HG03045 (cell line): ENCODE measurements at regions not wholly inside any gene's neighbourhood (a gene's known extent, or its start where the extent isn't known, plus 50 kb on each side); places are given as distances from the start of the nearest gene placed in this dataset.

ENCODE experiments used
- ATAC-seq: cut with Tn5 transposase; IDR thresholded peaks from one replicate; pipeline ENCODE4 v1.9.1; 2021; ENCODE audit warnings: mild to moderate bottlenecking, moderate library complexity; ENCODE audit not compliant: unreplicated experiment

DNA sequence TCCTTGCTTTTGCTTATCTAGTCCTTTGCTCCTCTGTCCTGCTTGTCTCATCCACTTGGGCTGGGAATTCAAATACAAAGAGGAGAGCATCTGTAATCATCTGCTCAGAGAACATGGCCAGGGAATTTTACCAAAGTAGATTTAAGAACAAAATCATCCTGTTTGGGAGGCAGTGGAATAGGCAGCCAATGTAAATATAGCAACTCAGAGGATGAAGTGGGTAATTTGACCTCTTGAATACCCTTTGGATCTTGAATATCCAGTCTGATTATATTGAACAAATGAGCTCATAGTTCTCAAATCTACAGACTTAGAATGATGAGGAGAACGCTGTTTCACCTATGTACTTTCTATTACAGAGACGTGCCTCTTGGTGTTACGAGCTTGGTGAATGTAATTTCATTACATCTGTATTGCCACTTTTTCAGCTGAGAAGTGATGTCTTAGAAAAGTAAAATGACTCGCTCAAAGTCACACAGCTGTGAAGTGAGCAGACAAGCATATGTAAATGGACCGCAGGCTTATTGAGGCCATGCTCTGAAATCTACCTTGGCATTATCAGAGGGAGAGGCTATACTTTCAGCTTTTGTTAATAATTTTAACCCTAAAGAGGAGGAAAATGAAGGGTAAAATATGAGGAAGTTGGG, 266.3 kb downstream of the MTX2 start:
- ATAC-seq, result no peak

DNA sequence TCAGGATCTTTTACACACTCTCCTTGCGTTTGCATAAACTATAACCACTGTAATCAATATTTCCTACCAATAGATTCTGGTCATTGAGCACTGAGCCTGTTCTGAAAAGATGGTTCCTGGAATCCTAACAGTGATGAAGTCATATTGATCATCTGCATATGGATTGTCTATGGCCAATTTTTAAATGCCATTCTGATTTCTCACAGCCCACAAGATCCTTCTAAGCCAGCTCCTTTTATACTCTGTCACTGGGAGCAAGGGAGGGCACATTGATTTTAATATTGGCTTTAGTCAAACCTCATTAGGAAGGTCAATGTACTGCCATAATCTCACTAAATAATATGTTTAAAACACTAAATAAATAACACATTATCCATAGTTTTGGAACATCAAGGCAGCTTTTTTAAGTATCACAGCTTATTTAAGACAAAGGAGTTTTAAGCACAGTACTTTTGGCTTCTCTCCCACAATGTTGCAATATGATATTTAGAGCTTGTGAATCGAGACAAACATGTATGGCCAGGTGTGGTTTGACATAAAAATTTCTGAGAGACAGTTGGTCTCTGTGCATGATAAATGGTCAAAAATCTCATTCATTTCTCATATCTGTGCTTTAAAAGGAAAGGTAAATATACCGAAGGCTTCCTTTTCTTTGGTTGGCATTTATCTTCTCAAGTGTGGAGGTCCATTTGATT, 267.3 kb downstream of the MTX2 start:
- ATAC-seq, result no peak

DNA sequence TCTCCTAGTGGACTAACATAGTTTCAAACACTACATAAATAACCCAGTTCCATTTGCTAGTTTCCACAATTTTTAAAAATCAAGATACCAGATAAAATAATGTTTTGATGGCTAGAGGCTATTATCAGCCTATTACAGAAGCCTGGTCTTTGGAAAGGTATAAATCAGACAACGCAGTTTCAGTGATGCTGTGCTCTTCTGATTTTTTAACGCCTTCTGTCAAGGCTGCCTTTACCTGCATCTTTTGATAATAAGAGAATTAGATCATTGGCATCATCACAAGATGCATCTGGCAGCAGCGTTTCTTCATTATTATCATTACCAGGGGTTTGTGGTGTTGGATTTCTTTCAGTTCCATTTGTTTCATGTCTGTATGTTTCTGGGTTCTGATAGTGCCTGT, 268.7 kb downstream of the MTX2 start:
- ATAC-seq, result no peak

- ATAC-seq, result no peak
Observed at GRCh38 chr2:176540995-176541394, 271.8 kb downstream of the MTX2 start.

DNA sequence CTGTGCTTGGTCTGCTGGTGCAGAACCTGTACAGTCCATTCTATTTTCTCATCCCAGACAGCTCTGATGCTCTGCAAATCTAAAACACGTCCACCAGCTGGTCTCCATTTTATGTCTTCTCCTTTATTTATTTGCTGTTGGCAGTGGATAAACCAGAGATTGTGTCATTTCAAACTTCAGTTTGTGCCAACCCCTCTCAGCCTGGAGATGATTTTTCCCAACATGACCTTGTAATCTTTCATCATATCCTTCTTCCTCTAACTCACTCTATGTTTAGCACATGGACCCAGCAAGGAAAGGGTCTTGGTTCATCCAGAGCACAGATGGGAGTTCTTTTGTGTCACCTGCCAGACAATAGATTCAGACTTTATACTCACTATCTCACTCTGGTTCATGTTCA, 273.2 kb downstream of the MTX2 start:
- ATAC-seq, result no peak

GRCh38 chr2:176544557-176544956, 275.3 kb downstream of the MTX2 start:
- ATAC-seq, result no peak

GRCh38 chr2:176544991-176545956, 276.0 kb downstream of the MTX2 start:
- ATAC-seq, result no peak

- ATAC-seq, result no peak
Observed at GRCh38 chr2:176546550-176546949, 277.3 kb downstream of the MTX2 start.

- no peak for ATAC-seq
Observed at GRCh38 chr2:176552501-176553135, 283.4 kb downstream of the MTX2 start.

DNA sequence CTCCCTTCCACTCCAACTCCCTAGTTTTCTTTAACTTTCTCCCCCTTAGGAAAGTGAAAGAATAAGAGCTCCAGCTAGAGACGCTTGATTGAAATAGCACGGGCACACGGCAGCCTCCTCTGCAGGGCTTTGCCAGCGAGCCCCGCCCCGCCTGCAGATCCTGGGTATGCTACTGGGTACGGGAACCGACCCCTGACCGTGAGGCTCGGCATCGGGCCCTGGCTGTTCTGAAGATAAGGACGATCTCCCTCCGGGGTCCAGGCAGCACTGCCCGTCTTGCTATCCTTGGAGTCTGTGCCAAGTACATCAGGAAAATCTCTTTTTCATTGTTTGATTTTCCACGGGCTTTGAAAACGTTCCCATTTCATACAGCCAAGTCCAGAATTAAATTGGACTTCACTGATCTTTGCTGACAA, 284.5 kb downstream of the MTX2 start:
- no peak for ATAC-seq

DNA sequence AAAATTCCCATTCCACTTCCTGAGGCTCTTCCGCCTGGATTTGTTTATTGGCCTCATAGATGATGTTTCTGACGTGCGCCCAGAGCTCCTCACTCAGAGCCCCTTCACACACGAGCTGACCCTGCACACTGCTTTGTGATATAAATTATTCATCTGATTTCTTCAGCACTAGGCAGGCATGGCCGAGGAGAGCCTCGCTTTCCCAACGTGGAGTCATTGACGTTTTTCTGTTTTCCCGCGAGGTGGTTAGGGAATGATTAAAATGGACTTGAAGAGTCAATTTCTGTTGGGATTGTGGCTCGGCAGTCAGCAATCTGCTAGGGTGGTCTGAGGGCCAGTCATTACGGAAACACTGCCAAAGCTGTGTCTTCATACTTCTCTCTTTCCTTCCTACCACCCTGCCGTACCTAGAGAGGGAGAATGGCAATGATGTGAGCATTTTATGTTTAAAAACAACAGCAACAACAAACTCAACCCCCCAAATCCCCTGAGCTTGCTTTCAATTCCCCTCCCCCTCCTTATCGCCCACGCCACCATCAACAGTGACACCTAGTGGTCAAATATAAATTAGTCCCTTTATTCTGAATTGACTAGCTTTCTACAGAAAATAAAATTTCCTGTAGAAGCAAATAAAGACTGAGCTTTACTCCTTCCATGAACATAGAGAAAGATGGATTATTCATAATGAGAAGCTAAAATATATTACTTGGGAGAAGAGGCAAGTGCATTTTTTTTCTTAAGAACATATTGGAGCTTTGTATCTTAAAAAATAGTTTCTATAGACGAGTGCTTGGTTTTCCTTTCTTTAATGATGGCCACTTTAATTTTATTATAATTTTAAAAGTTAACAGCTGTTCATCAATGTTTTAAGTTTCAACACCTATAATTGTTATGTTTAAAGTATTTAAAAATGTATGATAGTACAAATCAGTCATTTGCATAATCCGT, 285.1 kb downstream of the MTX2 start:
- no peak for ATAC-seq

DNA sequence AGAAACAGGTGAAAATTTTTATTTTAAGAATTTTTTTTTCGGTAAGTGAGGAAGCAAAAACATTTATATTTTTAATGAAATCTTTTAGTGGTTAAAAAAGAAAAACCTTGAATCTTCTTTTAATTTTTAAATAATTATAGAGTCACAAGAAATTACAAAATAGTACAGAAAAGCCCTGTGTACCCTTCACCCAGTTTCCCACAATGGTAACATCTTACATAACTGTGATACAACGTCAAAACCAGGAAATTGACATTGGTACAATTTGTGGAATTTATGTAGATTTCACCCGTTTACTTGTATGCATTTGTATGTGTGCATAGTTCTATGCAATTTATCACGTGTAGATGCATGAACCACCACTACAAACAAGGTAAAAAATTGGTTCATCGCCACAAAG, 285.9 kb downstream of the MTX2 start:
- no peak for ATAC-seq

GRCh38 chr2:176555781-176556180, 286.5 kb downstream of the MTX2 start:
- no peak for ATAC-seq

DNA sequence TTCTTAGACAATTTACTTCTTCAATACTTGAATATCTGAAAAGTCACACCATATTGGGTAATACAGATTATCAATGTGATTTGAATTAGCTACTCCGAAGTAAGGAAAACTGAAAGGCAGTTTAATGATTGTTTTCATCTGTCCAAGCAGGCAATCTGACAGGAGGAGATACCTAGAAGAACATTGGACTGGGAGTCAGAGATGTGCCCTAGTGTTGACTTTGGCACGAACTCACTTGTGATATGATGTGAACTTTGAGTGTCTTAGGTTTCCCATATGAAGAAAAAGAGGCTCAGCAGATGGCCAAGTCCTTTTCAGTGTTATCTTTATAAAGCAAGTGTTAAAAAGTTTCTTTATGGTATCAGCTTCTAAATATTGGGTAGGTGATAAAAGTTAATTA, 287.1 kb downstream of the MTX2 start:
- ATAC-seq, result no peak

GRCh38 chr2:176557821-176558220, 288.6 kb downstream of the MTX2 start:
- no peak for ATAC-seq

- no peak for ATAC-seq
Observed at GRCh38 chr2:176558574-176559140, 289.4 kb downstream of the MTX2 start.

DNA sequence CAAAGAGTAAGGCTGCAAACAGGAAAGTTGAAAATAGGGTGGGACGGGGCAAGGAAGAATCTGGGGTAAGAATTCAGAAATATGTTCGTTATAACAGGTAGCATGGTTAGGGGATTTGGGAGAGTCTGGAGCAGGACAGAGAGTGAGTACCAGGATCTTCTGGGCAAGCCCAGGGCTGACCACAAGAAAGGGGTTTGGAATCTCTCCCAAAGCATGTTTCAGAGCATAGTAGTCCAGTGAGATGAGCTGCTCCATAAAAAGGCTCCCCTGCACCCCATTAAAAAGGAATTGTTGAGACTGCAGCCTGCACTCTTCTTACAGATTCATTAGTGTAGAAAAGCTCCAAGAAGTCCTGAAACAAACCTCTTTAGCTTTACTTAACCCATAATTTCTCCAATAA, 291.1 kb downstream of the MTX2 start:
- no peak for ATAC-seq

- ATAC-seq, result no peak
Observed at GRCh38 chr2:176561706-176562105, 292.5 kb downstream of the MTX2 start.

GRCh38 chr2:176562359-176563078, 293.3 kb downstream of the MTX2 start:
- no peak for ATAC-seq
